Natural killer cell (primary cell): ENCODE measurements at regions not wholly inside any gene's neighbourhood (a gene's known extent, or its start where the extent isn't known, plus 50 kb on each side); places are given as distances from the start of the nearest gene placed in this dataset.

Source experiments
- ATAC-seq, 3 donors: fragments of 150-1000 bp in 2 of 3; fragments of 200-7000 bp in 1 of 3; cut with Tn5 transposase; 1 replicate in 1 of 3; 2 replicates in 2 of 3; pipeline ENCODE4 v1.10.0; 2021; ENCODE audit warnings: mild to moderate bottlenecking in 2 of 3, moderate library complexity in 2 of 3
- DNase-seq, 2 donors: peaks; one replicate each; pipeline versions ENCODE4 v3.0.0 to v3.0.0-alpha.2; 2013 to 2021; ENCODE audit warnings: mixed read lengths in 1 of 2
- H3K27ac ChIP-seq: one replicate; pipeline ENCODE4 v1.5.1; 2013; ENCODE audit warnings: mild to moderate bottlenecking, low read length
- H3K27me3 ChIP-seq: one replicate; pipeline ENCODE4 v1.6.1; 2013; ENCODE audit warnings: low read length; ENCODE audit not compliant: control insufficient read depth, insufficient read depth
- H3K36me3 ChIP-seq: one replicate; pipeline ENCODE4 v1.6.1; 2013; ENCODE audit warnings: low read length; ENCODE audit not compliant: control insufficient read depth, insufficient read depth
- H3K4me1 ChIP-seq: one replicate; pipeline ENCODE4 v1.6.1; 2013; ENCODE audit warnings: low read length; ENCODE audit not compliant: control insufficient read depth, insufficient read depth
- H3K4me3 ChIP-seq: one replicate; pipeline ENCODE4 v1.5.1; 2013; ENCODE audit warnings: low read length
- H3K9me3 ChIP-seq: one replicate; pipeline ENCODE4 v1.6.1; 2013; ENCODE audit warnings: low read length; ENCODE audit not compliant: control insufficient read depth, insufficient read depth
- H3K27ac Mint-ChIP-seq, 2 donors: one replicate each; pipeline ENCODE4 v1.8.0; 2022; ENCODE audit warnings: mild to moderate bottlenecking in 2 of 2, mixed read lengths in 2 of 2, moderate library complexity in 1 of 2
- H3K27me3 Mint-ChIP-seq, 2 donors: one replicate each; pipeline ENCODE4 v1.8.0; 2022; ENCODE audit warnings: low read depth in 2 of 2, mixed read lengths in 2 of 2
- H3K36me3 Mint-ChIP-seq: one replicate; pipeline ENCODE4 v1.8.0; 2022; ENCODE audit warnings: mixed read lengths
- H3K4me1 Mint-ChIP-seq, 2 donors: one replicate each; pipeline ENCODE4 v1.8.0; 2022; ENCODE audit warnings: mixed read lengths in 2 of 2
- H3K4me3 Mint-ChIP-seq: one replicate; pipeline ENCODE4 v1.8.0; 2022; ENCODE audit warnings: mild to moderate bottlenecking, moderate library complexity, mixed read lengths
- H3K9me3 Mint-ChIP-seq, 2 donors: one replicate each; pipeline ENCODE4 v1.8.0; 2022; ENCODE audit warnings: mixed read lengths in 2 of 2
- WGBS: methylation state at CpG from one replicate; pipeline ENCODE4 v1.1.7; 2013; ENCODE audit warnings: missing lambda C conversion rate; ENCODE audit not compliant: insufficient coverage; 5-methylcytosine and 5-hydroxymethylcytosine counted together
- intact Hi-C: fragments of 100-400 bp; cut with micrococcal nuclease; formaldehyde crosslinking; loops from one replicate; pipeline ENCODE4 v1.14.2; 2022
- TF ChIP-seq, protein P1 (sequence below): fragments of 200-600 bp; IDR thresholded peaks from one replicate; pipeline ENCODE4 v1.8.0; 2022; ENCODE audit warnings: antibody characterized with exemption

GRCh38 chr7:79552463-79552862, 99.0 kb upstream of the MAGI2 start:
- Mint-ChIP-seq H3K4me1 (no peaks in the 10 kb centered on the region), H3K27ac (no peak overlapping the region), H3K9me3 (peaks cover 3 to 9% of the 10 kb centered on the region in 2 donors), H3K36me3 (no peaks in the 10 kb centered on the region), H3K4me3 (no peak overlapping the region), H3K27me3 (no peaks in the 10 kb centered on the region)
- H3K4me3 ChIP-seq, result no peak overlapping the region
- no peaks in the 10 kb centered on the region for H3K36me3 ChIP-seq
- no peak overlapping the region for H3K27ac ChIP-seq
- no peaks in the 10 kb centered on the region for H3K9me3 ChIP-seq
- ATAC-seq (no peak), DNase-seq (no peak)
- TF ChIP-seq, protein P1, sequence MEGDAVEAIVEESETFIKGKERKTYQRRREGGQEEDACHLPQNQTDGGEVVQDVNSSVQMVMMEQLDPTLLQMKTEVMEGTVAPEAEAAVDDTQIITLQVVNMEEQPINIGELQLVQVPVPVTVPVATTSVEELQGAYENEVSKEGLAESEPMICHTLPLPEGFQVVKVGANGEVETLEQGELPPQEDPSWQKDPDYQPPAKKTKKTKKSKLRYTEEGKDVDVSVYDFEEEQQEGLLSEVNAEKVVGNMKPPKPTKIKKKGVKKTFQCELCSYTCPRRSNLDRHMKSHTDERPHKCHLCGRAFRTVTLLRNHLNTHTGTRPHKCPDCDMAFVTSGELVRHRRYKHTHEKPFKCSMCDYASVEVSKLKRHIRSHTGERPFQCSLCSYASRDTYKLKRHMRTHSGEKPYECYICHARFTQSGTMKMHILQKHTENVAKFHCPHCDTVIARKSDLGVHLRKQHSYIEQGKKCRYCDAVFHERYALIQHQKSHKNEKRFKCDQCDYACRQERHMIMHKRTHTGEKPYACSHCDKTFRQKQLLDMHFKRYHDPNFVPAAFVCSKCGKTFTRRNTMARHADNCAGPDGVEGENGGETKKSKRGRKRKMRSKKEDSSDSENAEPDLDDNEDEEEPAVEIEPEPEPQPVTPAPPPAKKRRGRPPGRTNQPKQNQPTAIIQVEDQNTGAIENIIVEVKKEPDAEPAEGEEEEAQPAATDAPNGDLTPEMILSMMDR, result no peak
- intact Hi-C loops, result no loop called here
- H3K4me1 ChIP-seq, result no peaks in the 10 kb centered on the region
- no peaks in the 10 kb centered on the region for H3K27me3 ChIP-seq

- no peak for DNase-seq
- no peaks in the 10 kb centered on the region for H3K4me1 Mint-ChIP-seq
- peaks cover 2 to 4% of the 10 kb centered on the region in 2 donors for H3K9me3 Mint-ChIP-seq
- no peak overlapping the region for H3K27ac Mint-ChIP-seq
- no peak for ATAC-seq
- H3K36me3 Mint-ChIP-seq, result no peaks in the 10 kb centered on the region
- TF ChIP-seq, protein P1, result no peak
- H3K27me3 ChIP-seq, result no peaks in the 10 kb centered on the region
- no peak overlapping the region for H3K4me3 ChIP-seq
- H3K4me1 ChIP-seq, result no peaks in the 10 kb centered on the region
- H3K36me3 ChIP-seq, result no peaks in the 10 kb centered on the region
- WGBS, result 45% methylated on average over 2 of the region's 3 CpGs
- H3K27ac ChIP-seq, result no peak overlapping the region
- intact Hi-C loops, result no loop called here
- no peaks in the 10 kb centered on the region for H3K27me3 Mint-ChIP-seq
- H3K9me3 ChIP-seq, result no peaks in the 10 kb centered on the region
- H3K4me3 Mint-ChIP-seq, result no peak overlapping the region
These were observed 95.3 kb upstream of the MAGI2 start for GRCh38 chr7:79548727-79549126.

GRCh38 chr7:79547132-79547531, 93.7 kb upstream of the MAGI2 start:
- no peaks in the 10 kb centered on the region for H3K27me3 ChIP-seq
- no peaks in the 10 kb centered on the region for H3K27me3 Mint-ChIP-seq
- H3K27ac ChIP-seq, result no peak overlapping the region
- H3K4me1 Mint-ChIP-seq, result no peaks in the 10 kb centered on the region
- H3K4me1 ChIP-seq, result no peaks in the 10 kb centered on the region
- no peaks in the 10 kb centered on the region for H3K9me3 ChIP-seq
- H3K4me3 ChIP-seq, result no peak overlapping the region
- ATAC-seq, result no peak
- no peak for DNase-seq
- intact Hi-C loops, result no loop called here
- H3K4me3 Mint-ChIP-seq, result no peak overlapping the region
- no peaks in the 10 kb centered on the region for H3K36me3 Mint-ChIP-seq
- H3K27ac Mint-ChIP-seq, result no peak overlapping the region
- WGBS, result no CpG with 5 or more reads among the region's 2 CpGs
- H3K9me3 Mint-ChIP-seq, result peaks cover 3 to 4% of the 10 kb centered on the region in 2 donors
- H3K36me3 ChIP-seq, result no peaks in the 10 kb centered on the region
- TF ChIP-seq, protein P1, result no peak

DNA sequence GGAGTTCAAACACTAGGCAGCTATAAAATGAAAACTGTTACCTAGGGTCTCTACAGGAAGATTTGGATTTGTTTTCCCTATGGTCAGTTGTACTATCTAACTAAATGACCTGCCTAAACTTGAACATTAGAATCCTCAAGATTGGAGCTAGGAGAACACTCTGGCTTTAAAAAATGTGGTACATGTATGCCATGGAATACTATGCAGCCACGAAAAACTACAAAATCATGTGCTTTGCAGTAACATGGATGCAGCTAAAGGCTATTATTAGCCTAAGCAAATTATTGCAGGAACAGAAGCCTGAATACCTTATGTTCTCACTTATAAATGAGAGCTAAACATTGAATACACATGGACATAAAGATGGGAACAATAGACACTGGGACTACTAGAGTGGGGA, 87.1 kb upstream of the MAGI2 start:
- peaks cover 2% of the 10 kb centered on the region for H3K9me3 ChIP-seq
- H3K27me3 ChIP-seq, result no peaks in the 10 kb centered on the region
- DNase-seq (no peak), ATAC-seq (no peak)
- intact Hi-C loops, result no loop called here
- TF ChIP-seq, protein P1, result no peak
- no peaks in the 10 kb centered on the region for H3K4me1 ChIP-seq
- Mint-ChIP-seq H3K4me1 (no peaks in the 10 kb centered on the region), H3K36me3 (no peaks in the 10 kb centered on the region), H3K27ac (no peak overlapping the region), H3K27me3 (no peaks in the 10 kb centered on the region), H3K9me3 (peaks cover 0 to 8% of the 10 kb centered on the region in 2 donors), H3K4me3 (no peak overlapping the region)
- 62% methylated on average over 1 of the region's 1 CpG for WGBS
- H3K27ac ChIP-seq, result no peak overlapping the region
- H3K36me3 ChIP-seq, result no peaks in the 10 kb centered on the region
- no peak overlapping the region for H3K4me3 ChIP-seq
